CD1c-positive myeloid dendritic cell (primary cell): ENCODE measurements at regions not wholly inside any gene's neighbourhood (a gene's known extent, or its start where the extent isn't known, plus 50 kb on each side); places are given as distances from the start of the nearest gene placed in this dataset.
A peak's percentile ranks its signal among the peaks of the same experiment; 100 is the strongest.

Experiments
- DNase-seq: peaks from one replicate; pipeline ENCODE4 v3.0.0-alpha.2; 2016; ENCODE audit errors: extremely low spot score

- no peak for DNase-seq
Observed at GRCh38 chr9:14433351-14434157, 119.6 kb upstream of the NFIB start.

- no peak for DNase-seq
Observed at GRCh38 chr9:14432666-14433350, 118.9 kb upstream of the NFIB start.

GRCh38 chr9:14428781-14429230 lies 114.9 kb upstream of the NFIB start:
- peak; percentile 37 for DNase-seq

- DNase-seq, result no peak
Observed at GRCh38 chr9:14427419-14427818, 113.5 kb upstream of the NFIB start.

GRCh38 chr9:14424983-14425382 lies 111.0 kb upstream of the NFIB start:
- DNase-seq, result no peak

GRCh38 chr9:14424289-14424688 lies 110.3 kb upstream of the NFIB start:
- no peak for DNase-seq

GRCh38 chr9:14423815-14424261 lies 109.9 kb upstream of the NFIB start:
- DNase-seq, result no peak

- DNase-seq, result no peak
Observed at GRCh38 chr9:14421291-14421690, 107.3 kb upstream of the NFIB start.

- DNase-seq, result no peak
Observed at GRCh38 chr9:14418941-14419937, 105.3 kb upstream of the NFIB start.

GRCh38 chr9:14418301-14418940 lies 104.5 kb upstream of the NFIB start:
- no peak for DNase-seq

GRCh38 chr9:14417237-14417636 lies 103.3 kb upstream of the NFIB start:
- DNase-seq, result no peak

GRCh38 chr9:14415947-14416346 lies 102.0 kb upstream of the NFIB start:
- no peak for DNase-seq

GRCh38 chr9:14413812-14414211 lies 99.9 kb upstream of the NFIB start:
- DNase-seq, result no peak

GRCh38 chr9:14412775-14413174 lies 98.8 kb upstream of the NFIB start:
- no peak for DNase-seq

GRCh38 chr9:14406463-14406862 lies 92.5 kb upstream of the NFIB start:
- DNase-seq, result no peak

- DNase-seq, result no peak
Observed at GRCh38 chr9:14405176-14405706, 91.3 kb upstream of the NFIB start.

GRCh38 chr9:14403081-14403480 lies 89.1 kb upstream of the NFIB start:
- DNase-seq, result no peak

GRCh38 chr9:14402583-14402982 lies 88.6 kb upstream of the NFIB start:
- no peak for DNase-seq

- DNase-seq, result no peak
Observed at GRCh38 chr9:14401911-14402310, 88.0 kb upstream of the NFIB start.

GRCh38 chr9:14400658-14400995 lies 86.7 kb upstream of the NFIB start:
- DNase-seq, result no peak
